ENCODE measurements at regions not wholly inside any gene's neighbourhood (a gene's known extent, or its start where the extent isn't known, plus 50 kb on each side); places are given as distances from the start of the nearest gene placed in this dataset.

- H3K27me3 ChIP-seq = peaks cover 0 to 58% of the 10 kb centered on the region in 2 donors
- intact Hi-C loops (cut with DNase I; ENCODE audit: low total_unique reads) = no loop called here
- no peak overlapping the region for H3K27ac ChIP-seq
- H3K36me3 ChIP-seq = no peaks in the 10 kb centered on the region
- H3K9me3 ChIP-seq = no peaks in the 10 kb centered on the region
- no peak for DNase-seq
- no peak overlapping the region for H3K4me3 ChIP-seq
- H3K4me1 ChIP-seq = no peaks in the 10 kb centered on the region
- TF ChIP-seq, protein P1, sequence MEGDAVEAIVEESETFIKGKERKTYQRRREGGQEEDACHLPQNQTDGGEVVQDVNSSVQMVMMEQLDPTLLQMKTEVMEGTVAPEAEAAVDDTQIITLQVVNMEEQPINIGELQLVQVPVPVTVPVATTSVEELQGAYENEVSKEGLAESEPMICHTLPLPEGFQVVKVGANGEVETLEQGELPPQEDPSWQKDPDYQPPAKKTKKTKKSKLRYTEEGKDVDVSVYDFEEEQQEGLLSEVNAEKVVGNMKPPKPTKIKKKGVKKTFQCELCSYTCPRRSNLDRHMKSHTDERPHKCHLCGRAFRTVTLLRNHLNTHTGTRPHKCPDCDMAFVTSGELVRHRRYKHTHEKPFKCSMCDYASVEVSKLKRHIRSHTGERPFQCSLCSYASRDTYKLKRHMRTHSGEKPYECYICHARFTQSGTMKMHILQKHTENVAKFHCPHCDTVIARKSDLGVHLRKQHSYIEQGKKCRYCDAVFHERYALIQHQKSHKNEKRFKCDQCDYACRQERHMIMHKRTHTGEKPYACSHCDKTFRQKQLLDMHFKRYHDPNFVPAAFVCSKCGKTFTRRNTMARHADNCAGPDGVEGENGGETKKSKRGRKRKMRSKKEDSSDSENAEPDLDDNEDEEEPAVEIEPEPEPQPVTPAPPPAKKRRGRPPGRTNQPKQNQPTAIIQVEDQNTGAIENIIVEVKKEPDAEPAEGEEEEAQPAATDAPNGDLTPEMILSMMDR (IDR thresholded peaks at IDR 0.05) = no peak
Measured at GRCh38 chr12:132384916-132385774, 55.8 kb upstream of the GALNT9 start.

- no peaks in the 10 kb centered on the region for H3K4me1 ChIP-seq
- H3K36me3 ChIP-seq = no peaks in the 10 kb centered on the region
- no peak overlapping the region for H3K4me3 ChIP-seq
- H3K27me3 ChIP-seq = peaks cover 0 to 50% of the 10 kb centered on the region in 2 donors
- no peaks in the 10 kb centered on the region for H3K9me3 ChIP-seq
- intact Hi-C loops (cut with DNase I; ENCODE audit: low total_unique reads) = no loop called here
- TF ChIP-seq, protein P1 (IDR thresholded peaks at IDR 0.05) = no peak
- H3K27ac ChIP-seq = no peak overlapping the region
- no peak for DNase-seq
Measured at GRCh38 chr12:132380641-132381040, 51.3 kb upstream of the GALNT9 start.

DNA sequence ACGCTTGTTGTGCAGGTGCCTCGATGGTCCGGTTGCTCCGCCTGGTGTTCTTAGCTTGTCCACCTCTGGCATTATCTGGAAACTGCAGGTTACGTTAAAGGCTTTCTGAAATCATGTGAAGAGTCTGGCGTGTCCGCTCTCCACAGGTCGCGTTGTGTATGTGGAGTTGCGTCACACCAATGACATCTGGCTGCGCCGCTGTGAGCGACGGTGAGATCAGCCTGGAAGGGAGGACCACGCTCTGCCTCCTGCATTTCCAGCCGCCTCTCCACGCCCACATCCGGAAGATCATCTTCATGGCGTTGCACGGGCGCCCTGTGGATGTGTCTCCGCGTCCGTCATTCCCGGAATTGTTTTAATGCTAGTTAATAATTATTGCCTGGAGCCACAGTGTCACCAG, 50.6 kb upstream of the GALNT9 start:
- TF ChIP-seq, protein P1 (IDR thresholded peaks at IDR 0.05) = no peak
- H3K27me3 ChIP-seq = peaks cover 0 to 53% of the 10 kb centered on the region in 2 donors
- no peak for DNase-seq
- intact Hi-C loops (cut with DNase I; ENCODE audit: low total_unique reads) = no loop called here
- H3K9me3 ChIP-seq = no peaks in the 10 kb centered on the region
- no peaks in the 10 kb centered on the region for H3K4me1 ChIP-seq
- no peak overlapping the region for H3K27ac ChIP-seq
- H3K36me3 ChIP-seq = no peaks in the 10 kb centered on the region
- H3K4me3 ChIP-seq = no peak overlapping the region

- H3K27me3 ChIP-seq = peaks cover 0 to 58% of the 10 kb centered on the region in 2 donors
- no peak overlapping the region for H3K4me3 ChIP-seq
- TF ChIP-seq, protein P1 (IDR thresholded peaks at IDR 0.05) = no peak
- H3K27ac ChIP-seq = no peak overlapping the region
- intact Hi-C loops (cut with DNase I; ENCODE audit: low total_unique reads) = no loop called here
- H3K9me3 ChIP-seq = peaks cover 0 to under 1% (median 0%) of the 10 kb centered on the region in 3 donors
- H3K4me1 ChIP-seq = no peaks in the 10 kb centered on the region
- no peaks in the 10 kb centered on the region for H3K36me3 ChIP-seq
- no peak for DNase-seq
Measured at GRCh38 chr12:132379576-132379975, 50.2 kb upstream of the GALNT9 start.
